GM21423 (cell line): ENCODE measurements at regions not wholly inside any gene's neighbourhood (a gene's known extent, or its start where the extent isn't known, plus 50 kb on each side); places are given as distances from the start of the nearest gene placed in this dataset.

Source experiments
- ATAC-seq: cut with Tn5 transposase; IDR thresholded peaks from one replicate; pipeline ENCODE4 v1.9.1; 2021; ENCODE audit warnings: mild to moderate bottlenecking, moderate library complexity; ENCODE audit not compliant: unreplicated experiment

GRCh38 chr6:127053032-127053874 lies 65.2 kb upstream of the RSPO3 start:
- ATAC-seq, result no peak

GRCh38 chr6:127053875-127054235 lies 64.6 kb upstream of the RSPO3 start:
- no peak for ATAC-seq

- ATAC-seq, result no peak
Observed at GRCh38 chr6:127058027-127058426, 60.4 kb upstream of the RSPO3 start.

- no peak for ATAC-seq
Observed at GRCh38 chr6:127058936-127059335, 59.5 kb upstream of the RSPO3 start.
